Right lobe of liver (tissue), 6 donors: ENCODE measurements at regions not wholly inside any gene's neighbourhood (a gene's known extent, or its start where the extent isn't known, plus 50 kb on each side); places are given as distances from the start of the nearest gene placed in this dataset.

Experiments
- ATAC-seq, 4 donors: fragments of 200-7000 bp; cut with Tn5 transposase; one replicate each; pipeline ENCODE4 v1.9.1; 2020; ENCODE audit warnings: mild to moderate bottlenecking in 4 of 4, moderate library complexity in 4 of 4
- DNase-seq, 3 donors: peaks; one replicate each; pipeline ENCODE4 v3.0.0-alpha.2; 2020
- H3K27ac ChIP-seq, 3 donors: fragments of 200-600 bp; one replicate each; pipeline ENCODE4 v1.8.0; 2022
- H3K27me3 ChIP-seq, 2 donors: fragments of 200-600 bp; one replicate each; pipeline ENCODE4 v1.8.0; 2022
- H3K36me3 ChIP-seq, 4 donors: fragments of 200-600 bp; sonication (generic) in 1 of 4; one replicate each; pipeline versions ENCODE4 v1.5.1 to v1.8.0; 2017 to 2022; ENCODE audit warnings: control low read depth in 1 of 4
- H3K4me1 ChIP-seq, 4 donors: fragments of 200-600 bp; sonication (generic) in 1 of 4; one replicate each; pipeline versions ENCODE4 v1.5.1 to v1.8.0; 2017 to 2022; ENCODE audit warnings: control low read depth in 1 of 4
- H3K4me3 ChIP-seq, 3 donors: fragments of 200-600 bp; one replicate each; pipeline ENCODE4 v1.8.0; 2022
- H3K9me3 ChIP-seq, 4 donors: fragments of 200-600 bp; sonication (generic) in 1 of 4; one replicate each; pipeline versions ENCODE4 v1.5.1 to v1.8.0; 2017 to 2022; ENCODE audit warnings: control low read depth in 1 of 4
- CTCF ChIP-seq, 4 donors: fragments of 200-600 bp in 3 of 4; fragments of 450-650 bp in 1 of 4; IDR thresholded peaks; one replicate each; pipeline versions ENCODE4 v1.5.1 to v1.8.0; 2016 to 2022; ENCODE audit warnings: antibody characterized with exemption in 4 of 4, mild to moderate bottlenecking in 2 of 4
- POLR2A ChIP-seq: fragments of 450-650 bp; IDR thresholded peaks from one replicate; pipeline ENCODE4 v1.6.1; 2017; ENCODE audit warnings: antibody characterized with exemption, mild to moderate bottlenecking
- WGBS: methylation state at CpG from one replicate; pipeline ENCODE4 v1.1.6; 2018; ENCODE audit warnings: low coverage, low lambda C conversion rate; ENCODE audit not compliant: insufficient coverage; ENCODE audit errors: missing lambda C conversion rate; 5-methylcytosine and 5-hydroxymethylcytosine counted together
- intact Hi-C, 2 donors: fragments of 100-400 bp; cut with DNase I; formaldehyde crosslinking; loops; one replicate each; pipeline versions ENCODE4 v1.11.2 to v1.14.1; 2022
- donor health status: DM: no; HTN: yes; CAD: no.
- donor health status: DM: no; HTN: no; CAD: no.
- donor health status: DM: no; HTN: no; CAD: no.
- donor health status: DM: no; HTN: yes; CAD: no.
- donor health status: DM: no; HTN: yes; CAD: no.

DNA sequence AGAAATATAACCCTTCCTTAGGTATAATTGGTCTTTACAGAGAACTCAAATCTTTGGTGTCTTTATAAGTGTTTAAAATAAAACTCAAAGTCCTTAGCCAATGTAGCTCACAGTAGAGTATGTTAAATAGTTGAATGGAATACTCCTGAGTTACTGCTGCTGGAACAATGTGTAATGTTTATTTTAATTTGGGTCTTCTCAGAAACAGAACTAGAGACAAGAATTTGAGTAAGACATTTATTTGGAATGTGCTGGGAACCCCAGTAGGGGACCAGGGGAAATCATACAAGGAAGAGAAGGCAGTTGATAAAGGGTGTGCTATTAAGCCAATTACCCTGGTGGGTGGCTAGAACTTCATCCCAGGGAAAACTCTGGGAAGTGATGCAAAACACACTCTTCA, 240.4 kb upstream of the LDB2 start:
- Histone ChIP-seq H3K36me3 (no peaks in the 10 kb centered on the region), H3K4me3 (no peak overlapping the region), H3K4me1 (no peaks in the 10 kb centered on the region), H3K27me3 (no peaks in the 10 kb centered on the region), H3K9me3 (no peaks in the 10 kb centered on the region), H3K27ac (no peak overlapping the region)
- no peak for DNase-seq
- intact Hi-C loops, result no loop called here
- ATAC-seq, result no peak
- TF ChIP-seq POLR2A (no peak), CTCF (IDR thresholded peaks at IDR 0.05) (no peak)

GRCh38 chr4:17134565-17134964, 236.1 kb upstream of the LDB2 start:
- Histone ChIP-seq H3K9me3 (no peaks in the 10 kb centered on the region), H3K4me1 (no peaks in the 10 kb centered on the region), H3K27me3 (no peaks in the 10 kb centered on the region), H3K4me3 (no peak overlapping the region), H3K27ac (no peak overlapping the region), H3K36me3 (no peaks in the 10 kb centered on the region)
- TF ChIP-seq POLR2A (no peak), CTCF (IDR thresholded peaks at IDR 0.05) (no peak)
- ATAC-seq (no peak), DNase-seq (no peak)
- intact Hi-C loops, result no loop called here

DNA sequence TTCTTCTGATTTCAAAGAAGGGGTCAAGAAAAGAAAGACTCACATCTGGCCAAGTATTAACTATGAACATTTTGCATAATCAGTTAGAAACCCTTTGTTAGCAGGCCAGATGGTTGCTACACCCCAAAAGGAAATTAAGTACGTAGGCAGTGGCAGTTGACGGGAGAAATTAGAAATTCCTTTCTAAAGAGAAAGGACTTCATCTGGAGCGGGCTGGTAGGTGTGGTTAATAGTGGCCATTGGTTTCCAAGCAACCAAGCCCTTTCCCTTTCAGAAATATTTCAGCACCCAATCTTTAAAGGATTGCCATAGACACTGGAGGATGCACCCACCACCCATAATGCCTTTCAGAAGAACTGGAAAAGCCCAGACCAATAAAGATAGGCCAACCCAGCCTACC, 235.7 kb upstream of the LDB2 start:
- H3K36me3 ChIP-seq, result no peaks in the 10 kb centered on the region
- H3K4me1 ChIP-seq, result no peaks in the 10 kb centered on the region
- H3K9me3 ChIP-seq, result no peaks in the 10 kb centered on the region
- intact Hi-C loops, result no loop called here
- H3K4me3 ChIP-seq, result no peak overlapping the region
- no peak for TF ChIP-seq CTCF (IDR thresholded peaks at IDR 0.05)
- no peak for TF ChIP-seq POLR2A
- ATAC-seq (no peak), DNase-seq (no peak)
- no peak overlapping the region for H3K27ac ChIP-seq
- WGBS, result 79% methylated on average over 3 of the region's 3 CpGs
- H3K27me3 ChIP-seq, result no peaks in the 10 kb centered on the region

DNA sequence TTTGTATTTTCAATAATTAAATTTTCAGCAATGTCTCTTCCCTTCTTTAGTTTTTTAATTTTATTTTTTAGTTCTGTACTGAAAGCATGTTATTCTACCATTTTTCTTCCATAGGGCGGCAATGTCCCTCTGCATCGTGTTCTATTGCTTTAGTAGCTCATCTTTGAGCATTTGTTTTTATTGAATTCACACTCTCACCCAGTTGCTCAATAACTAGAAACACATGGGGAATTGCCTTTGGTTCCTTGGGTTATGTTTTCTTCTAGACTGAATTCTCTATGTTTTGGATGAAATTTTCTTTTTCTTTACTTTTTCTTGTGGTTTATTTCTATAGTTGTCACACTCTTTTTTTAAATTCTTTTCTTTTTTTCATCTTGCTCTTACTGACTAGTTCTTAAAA, 233.8 kb upstream of the LDB2 start:
- TF ChIP-seq POLR2A, result no peak
- TF ChIP-seq CTCF (IDR thresholded peaks at IDR 0.05), result no peak
- DNase-seq, result no peak
- intact Hi-C loops, result no loop called here
- Histone ChIP-seq H3K27ac (no peak overlapping the region), H3K4me3 (no peak overlapping the region), H3K36me3 (no peaks in the 10 kb centered on the region), H3K4me1 (no peaks in the 10 kb centered on the region), H3K9me3 (no peaks in the 10 kb centered on the region), H3K27me3 (no peaks in the 10 kb centered on the region)
- 57% methylated on average over 2 of the region's 2 CpGs for WGBS
- no peak for ATAC-seq

- intact Hi-C loops, result no loop called here
- DNase-seq, result no peak
- no peaks in the 10 kb centered on the region for H3K9me3 ChIP-seq
- ATAC-seq, result no peak
- no peak for TF ChIP-seq POLR2A
- no peak for TF ChIP-seq CTCF (IDR thresholded peaks at IDR 0.05)
- no peaks in the 10 kb centered on the region for H3K27me3 ChIP-seq
- WGBS, result 36% methylated on average over 2 of the region's 2 CpGs
- H3K27ac ChIP-seq, result no peak overlapping the region
- H3K36me3 ChIP-seq, result no peaks in the 10 kb centered on the region
- H3K4me3 ChIP-seq, result no peak overlapping the region
- no peaks in the 10 kb centered on the region for H3K4me1 ChIP-seq
Measured at GRCh38 chr4:17128268-17128667, 229.8 kb upstream of the LDB2 start.
